ENCODE measurements at regions not wholly inside any gene's neighbourhood (a gene's known extent, or its start where the extent isn't known, plus 50 kb on each side); places are given as distances from the start of the nearest gene placed in this dataset.
"Not testable (repeated sequence)": the region's sequence is repeated elsewhere in the genome, so short reads cannot be mapped to it uniquely, and the experiment has no call there.

DNA sequence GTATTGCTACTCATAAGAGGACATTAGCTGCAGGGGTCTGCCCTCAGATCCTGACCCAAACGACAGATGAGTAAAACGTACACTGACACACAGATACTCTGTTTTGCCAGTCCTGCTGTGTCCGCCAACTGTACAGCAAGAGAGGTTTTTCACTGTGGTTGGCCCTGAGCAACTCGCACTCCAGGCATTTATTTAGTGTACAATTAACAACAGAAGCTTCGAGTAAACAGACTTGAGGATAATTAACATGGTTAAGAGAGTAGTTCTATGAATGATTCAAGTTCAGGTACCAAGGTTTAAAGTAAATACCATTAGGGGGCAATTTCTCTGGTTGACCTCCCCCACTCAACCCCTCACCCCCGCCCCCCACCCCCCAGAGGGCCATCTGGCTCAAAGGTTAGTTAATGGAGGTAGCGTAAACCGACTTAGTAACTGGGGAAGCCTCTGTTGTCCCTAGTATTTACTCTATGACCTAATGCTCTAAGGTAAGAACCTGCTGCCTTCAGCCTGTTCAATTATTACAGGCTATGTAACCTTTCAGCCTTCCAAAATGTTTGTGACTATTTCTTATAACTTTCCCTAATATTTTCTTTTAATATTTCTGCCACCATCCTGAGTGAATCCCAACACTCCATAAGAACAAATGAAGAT, 103.9 kb upstream of the XIRP2 start:
- intact Hi-C loops (cut with DNase I; ENCODE audit: low total_unique reads), result no loop called here
- TF ChIP-seq, protein P1, sequence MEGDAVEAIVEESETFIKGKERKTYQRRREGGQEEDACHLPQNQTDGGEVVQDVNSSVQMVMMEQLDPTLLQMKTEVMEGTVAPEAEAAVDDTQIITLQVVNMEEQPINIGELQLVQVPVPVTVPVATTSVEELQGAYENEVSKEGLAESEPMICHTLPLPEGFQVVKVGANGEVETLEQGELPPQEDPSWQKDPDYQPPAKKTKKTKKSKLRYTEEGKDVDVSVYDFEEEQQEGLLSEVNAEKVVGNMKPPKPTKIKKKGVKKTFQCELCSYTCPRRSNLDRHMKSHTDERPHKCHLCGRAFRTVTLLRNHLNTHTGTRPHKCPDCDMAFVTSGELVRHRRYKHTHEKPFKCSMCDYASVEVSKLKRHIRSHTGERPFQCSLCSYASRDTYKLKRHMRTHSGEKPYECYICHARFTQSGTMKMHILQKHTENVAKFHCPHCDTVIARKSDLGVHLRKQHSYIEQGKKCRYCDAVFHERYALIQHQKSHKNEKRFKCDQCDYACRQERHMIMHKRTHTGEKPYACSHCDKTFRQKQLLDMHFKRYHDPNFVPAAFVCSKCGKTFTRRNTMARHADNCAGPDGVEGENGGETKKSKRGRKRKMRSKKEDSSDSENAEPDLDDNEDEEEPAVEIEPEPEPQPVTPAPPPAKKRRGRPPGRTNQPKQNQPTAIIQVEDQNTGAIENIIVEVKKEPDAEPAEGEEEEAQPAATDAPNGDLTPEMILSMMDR (IDR thresholded peaks at IDR 0.05 in 4 of 5, conservative IDR thresholded peaks at IDR 0.05 in 1 of 5), result no peak
- no peak for TF ChIP-seq POLR2A (IDR thresholded peaks at IDR 0.05)
- Histone ChIP-seq H3K4me3 (no peak overlapping the region), H3K36me3 (no peaks in the 10 kb centered on the region), H3K4me1 (no peaks in the 10 kb centered on the region), H3K9me3 (no peaks in the 10 kb centered on the region), H3K27me3 (no peaks in the 10 kb centered on the region), H3K27ac (no peak overlapping the region)
- DNase-seq (no peak), ATAC-seq (no peak)
- in situ Hi-C loops (cut with MboI; ENCODE audit: low sequenced_read_pairs in 4 of 4), result no loop called here

DNA sequence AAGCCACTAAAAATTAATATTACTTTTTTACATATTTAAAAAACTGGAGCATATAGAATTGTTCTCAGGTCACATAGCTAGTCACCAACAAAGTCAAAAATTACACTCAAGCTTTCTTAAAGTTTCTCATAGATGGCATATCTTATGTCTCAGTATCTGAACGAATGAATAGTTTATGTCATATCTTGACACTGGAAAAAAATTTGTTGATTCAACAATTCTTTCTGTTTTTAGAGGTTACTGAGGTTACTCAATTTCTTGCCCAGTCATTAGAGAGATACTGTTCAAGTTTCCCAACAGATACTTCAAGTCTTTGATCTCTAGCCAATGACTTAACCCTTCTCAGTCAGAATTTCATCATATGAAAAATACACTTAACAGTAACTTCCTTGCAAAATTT, 113.1 kb upstream of the XIRP2 start:
- Histone ChIP-seq H3K9me3 (no peaks in the 10 kb centered on the region), H3K4me1 (no peaks in the 10 kb centered on the region), H3K27me3 (no peaks in the 10 kb centered on the region), H3K4me3 (no peak overlapping the region), H3K36me3 (no peaks in the 10 kb centered on the region), H3K27ac (no peak overlapping the region)
- ATAC-seq, result no peak
- intact Hi-C loops (cut with DNase I; ENCODE audit: low total_unique reads), result no loop called here
- DNase-seq, result no peak
- TF ChIP-seq, protein P1 (IDR thresholded peaks at IDR 0.05 in 4 of 5, conservative IDR thresholded peaks at IDR 0.05 in 1 of 5), result no peak
- no peak for TF ChIP-seq POLR2A (IDR thresholded peaks at IDR 0.05)
- in situ Hi-C loops (cut with MboI; ENCODE audit: low sequenced_read_pairs in 4 of 4), result no loop called here

DNA sequence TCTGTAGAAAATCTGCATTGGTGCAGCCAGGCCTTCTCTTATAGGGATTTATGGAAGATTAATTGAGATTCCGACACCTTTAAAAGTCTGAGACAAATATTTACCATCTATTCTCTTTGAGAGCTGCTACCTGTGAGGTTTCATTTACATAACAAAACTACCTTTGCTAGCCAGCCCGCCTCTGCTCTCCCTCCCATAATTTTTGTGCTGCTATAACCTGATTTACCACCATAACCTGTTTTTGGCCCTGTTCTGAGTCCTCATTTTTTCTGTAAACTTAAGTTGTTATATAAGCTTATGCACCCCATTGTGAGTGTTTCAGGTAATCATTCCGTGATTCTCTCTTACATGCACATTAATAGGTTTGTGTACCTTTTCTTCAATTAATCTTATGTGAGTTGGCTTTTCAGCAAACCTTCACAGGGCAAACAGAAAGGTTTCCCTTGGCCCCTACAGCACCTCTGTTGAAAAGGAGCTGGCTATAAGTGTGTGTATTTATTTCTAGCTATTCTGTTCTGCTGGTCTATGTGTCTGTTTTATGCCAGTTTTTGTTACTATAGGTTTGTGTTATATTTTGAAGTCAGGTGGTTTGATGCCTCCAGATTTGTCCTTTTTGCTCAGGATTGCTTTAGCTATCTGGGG, 114.9 kb upstream of the XIRP2 start:
- no peaks in the 10 kb centered on the region for H3K4me1 ChIP-seq
- in situ Hi-C loops (cut with MboI; ENCODE audit: low sequenced_read_pairs in 4 of 4) (no loop called here), intact Hi-C loops (cut with DNase I; ENCODE audit: low total_unique reads) (no loop called here)
- H3K4me3 ChIP-seq, result no peak overlapping the region
- no peak for DNase-seq
- no peaks in the 10 kb centered on the region for H3K36me3 ChIP-seq
- H3K27ac ChIP-seq, result no peak overlapping the region
- TF ChIP-seq POLR2A (IDR thresholded peaks at IDR 0.05), result no peak
- ATAC-seq, result no peak
- no peaks in the 10 kb centered on the region for H3K27me3 ChIP-seq
- H3K9me3 ChIP-seq, result no peaks in the 10 kb centered on the region

DNA sequence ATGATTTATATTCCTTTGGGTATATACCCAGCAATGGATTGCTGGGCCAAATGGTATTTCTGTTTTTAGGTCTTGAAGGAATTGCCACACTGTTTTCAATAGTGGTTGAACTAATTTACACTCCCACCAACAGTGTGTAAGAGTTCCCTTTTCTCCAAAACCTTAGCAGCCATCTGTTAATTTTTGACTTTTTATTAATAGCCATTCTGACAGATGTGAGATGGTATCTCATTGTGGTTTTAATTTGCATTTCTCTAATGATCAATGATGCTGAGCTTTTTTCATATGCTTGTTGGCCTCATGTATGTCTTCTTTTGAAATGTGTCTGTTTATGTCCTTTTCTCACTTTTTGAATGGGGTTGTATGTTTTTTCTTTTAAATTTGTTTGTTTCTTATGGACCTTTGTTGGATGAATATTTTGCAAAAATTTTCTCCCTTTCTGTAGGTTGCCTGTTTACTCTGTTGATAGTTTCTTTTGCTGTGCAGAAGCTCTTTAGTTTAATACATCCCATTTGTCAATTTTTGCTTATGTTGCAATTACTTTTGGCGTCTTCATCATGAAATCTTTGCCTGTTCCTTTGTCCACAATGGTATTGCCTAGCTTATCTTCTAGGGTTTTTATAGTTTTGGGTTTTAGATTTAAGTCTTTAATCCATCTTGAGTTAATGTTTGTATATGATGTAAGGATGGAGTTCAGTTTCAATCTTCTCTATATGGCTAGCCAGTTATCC, 119.7 kb upstream of the XIRP2 start:
- H3K4me3 ChIP-seq, result no peak overlapping the region
- no peaks in the 10 kb centered on the region for H3K36me3 ChIP-seq
- in situ Hi-C loops (cut with MboI; ENCODE audit: low sequenced_read_pairs in 4 of 4) (no loop called here), intact Hi-C loops (cut with DNase I; ENCODE audit: low total_unique reads) (no loop called here)
- no peak for ATAC-seq
- no peaks in the 10 kb centered on the region for H3K9me3 ChIP-seq
- TF ChIP-seq, protein P1 (IDR thresholded peaks at IDR 0.05 in 4 of 5, conservative IDR thresholded peaks at IDR 0.05 in 1 of 5), result no peak
- no peak for TF ChIP-seq POLR2A (IDR thresholded peaks at IDR 0.05)
- H3K27me3 ChIP-seq, result no peaks in the 10 kb centered on the region
- no peaks in the 10 kb centered on the region for H3K4me1 ChIP-seq
- no peak overlapping the region for H3K27ac ChIP-seq
- no peak for DNase-seq

DNA sequence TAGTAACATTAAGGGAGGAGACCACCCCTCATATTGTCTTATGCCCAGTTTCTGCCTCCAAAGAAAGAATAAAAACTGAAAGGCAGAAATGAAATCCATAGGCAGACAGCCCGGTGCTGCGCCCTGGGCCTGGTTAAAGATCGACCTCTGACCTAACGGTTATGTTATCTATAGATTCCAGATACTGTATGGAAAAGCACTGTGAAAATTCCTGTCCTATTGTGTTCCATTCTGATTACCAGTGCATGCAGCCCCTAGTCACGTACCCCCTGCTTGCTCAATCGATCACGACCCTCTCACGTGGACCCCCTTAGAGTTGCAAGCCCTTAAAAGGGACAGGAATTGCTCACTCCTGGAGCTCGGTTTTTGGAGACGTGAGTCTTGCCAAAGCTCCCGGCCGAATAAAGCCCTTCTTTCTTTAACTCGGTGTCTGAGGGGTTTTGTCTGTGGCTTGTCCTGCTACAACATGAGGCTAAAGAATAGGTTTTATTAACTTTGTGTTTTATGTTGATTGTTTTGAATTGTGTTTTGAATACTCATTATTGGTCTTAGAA, 121.4 kb upstream of the XIRP2 start:
- H3K27me3 ChIP-seq; H3K9me3 ChIP-seq; in situ Hi-C loops (cut with MboI; ENCODE audit: low sequenced_read_pairs in 4 of 4); H3K27ac ChIP-seq; DNase-seq; intact Hi-C loops (cut with DNase I; ENCODE audit: low total_unique reads); H3K36me3 ChIP-seq; H3K4me3 ChIP-seq; H3K4me1 ChIP-seq; ATAC-seq: not testable (repeated sequence)
